ENCODE measurements at regions not wholly inside any gene's neighbourhood (a gene's known extent, or its start where the extent isn't known, plus 50 kb on each side); places are given as distances from the start of the nearest gene placed in this dataset.
"Not testable (repeated sequence)": the region's sequence is repeated elsewhere in the genome, so short reads cannot be mapped to it uniquely, and the experiment has no call there.

- DNase-seq (ENCODE audit: low spot score) = no peak
- intact Hi-C loops (cut with DNase I) = no loop called here
- ATAC-seq = no peak
Measured at GRCh38 chr9:95580812-95581761, 64.3 kb upstream of the PTCH1 start.

DNA sequence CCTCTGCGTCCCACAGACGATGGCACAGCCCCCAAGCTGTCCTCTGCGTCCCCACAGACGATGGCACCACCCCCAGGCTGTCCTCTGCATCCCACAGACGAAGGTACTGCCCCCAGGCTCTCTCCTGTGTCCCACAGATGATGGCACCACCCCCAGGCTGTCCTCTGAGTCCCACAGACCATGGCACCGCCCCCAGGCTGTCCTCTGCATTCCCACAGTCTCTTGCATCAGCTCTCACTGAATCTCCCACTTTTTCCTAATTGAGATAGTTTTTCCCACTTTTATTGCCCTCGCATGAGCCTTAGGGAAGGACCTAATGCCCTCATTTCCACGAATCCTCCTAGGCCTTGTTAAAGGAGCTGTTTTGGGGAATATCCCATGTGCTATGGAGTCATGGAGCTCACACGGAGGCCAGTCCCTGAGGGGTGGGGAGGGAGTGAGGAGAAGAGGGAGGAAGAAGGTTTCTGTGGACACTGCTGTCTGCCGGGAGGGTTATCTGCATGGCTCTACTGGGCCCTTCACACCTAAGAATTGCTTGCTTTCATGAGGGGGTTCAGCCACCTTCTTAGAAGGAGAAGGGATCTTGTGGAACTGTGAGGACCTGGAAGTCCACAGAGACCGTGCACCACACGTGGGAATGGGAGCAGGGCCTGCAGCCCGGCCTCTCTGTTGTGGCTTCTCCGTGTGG is 58.2 kb upstream of the PTCH1 start:
- intact Hi-C loops (cut with DNase I) = no loop called here
- no peak for ATAC-seq

DNA sequence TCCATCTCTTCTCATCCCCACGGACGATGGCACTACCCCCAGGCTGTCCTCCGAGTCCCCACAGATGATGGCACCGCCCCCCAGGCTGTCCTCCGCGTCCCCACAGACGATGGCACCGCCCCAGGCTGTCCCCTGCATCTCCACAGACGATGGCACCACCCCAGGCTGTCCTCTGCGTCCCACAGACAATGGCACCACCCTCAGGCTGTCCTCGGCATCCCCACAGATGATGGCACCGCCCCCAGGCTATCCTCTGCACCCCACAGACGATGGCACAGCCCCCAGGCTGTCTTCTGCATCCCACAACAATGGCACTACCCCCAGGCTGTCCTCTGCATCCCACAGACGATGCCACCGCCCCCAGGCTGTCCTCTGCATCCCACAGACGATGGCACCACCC is 57.4 kb upstream of the PTCH1 start:
- no peak for DNase-seq (ENCODE audit: low spot score)
- intact Hi-C loops (cut with DNase I) = no loop called here
- ATAC-seq = no peak

More for the DNA sequence above, 58.2 kb upstream of the PTCH1 start:
- DNase-seq (ENCODE audit: low spot score) = no peak

DNA sequence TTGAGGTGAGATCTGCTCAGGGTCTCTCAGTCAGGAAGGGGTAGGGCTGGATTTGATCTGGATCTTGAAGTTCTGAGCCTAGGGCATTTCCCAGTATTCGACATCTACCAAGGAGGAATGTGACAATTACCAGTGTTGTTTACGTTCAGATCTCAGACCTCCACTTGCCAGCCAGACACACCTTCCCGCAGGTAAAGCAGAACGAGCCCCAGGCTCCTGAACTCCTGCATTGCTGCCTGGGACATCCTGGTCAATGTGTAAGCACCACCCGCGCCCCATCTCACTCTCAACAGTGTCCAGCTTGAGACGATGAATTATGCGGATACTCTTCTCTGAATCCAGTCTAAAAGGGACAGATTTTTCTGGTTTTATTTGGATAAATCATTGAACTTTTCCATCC is 56.7 kb upstream of the PTCH1 start:
- intact Hi-C loops (cut with DNase I) = no loop called here
- DNase-seq (ENCODE audit: low spot score) = no peak
- ATAC-seq = no peak

GRCh38 chr9:95572381-95573151 is 55.8 kb upstream of the PTCH1 start:
- DNase-seq (ENCODE audit: low spot score) (peak; percentile 72), ATAC-seq (peak; percentile 86)
- intact Hi-C loops (cut with DNase I) = no loop called here

DNA sequence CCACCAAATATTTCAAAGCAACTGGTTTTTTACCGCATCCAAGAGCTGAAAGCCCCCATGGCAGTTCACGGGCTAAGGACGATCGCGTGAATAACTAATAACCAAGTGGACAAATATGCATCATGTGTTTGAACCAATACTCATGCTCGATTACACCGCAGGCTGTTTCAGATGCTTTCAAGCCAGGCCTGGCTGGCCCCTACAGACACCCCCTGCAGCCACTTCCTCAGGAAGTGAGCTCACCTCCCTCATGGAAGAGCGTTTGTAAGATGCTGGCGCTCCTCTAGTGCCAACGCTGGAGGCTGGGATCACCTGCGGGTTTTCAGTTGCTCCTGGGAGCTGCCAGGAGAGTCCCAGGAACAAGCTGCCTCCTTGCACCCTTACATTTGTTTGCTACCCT is 53.9 kb upstream of the PTCH1 start:
- DNase-seq (ENCODE audit: low spot score) (no peak), ATAC-seq (peak; percentile 23)
- intact Hi-C loops (cut with DNase I) = no loop called here

DNA sequence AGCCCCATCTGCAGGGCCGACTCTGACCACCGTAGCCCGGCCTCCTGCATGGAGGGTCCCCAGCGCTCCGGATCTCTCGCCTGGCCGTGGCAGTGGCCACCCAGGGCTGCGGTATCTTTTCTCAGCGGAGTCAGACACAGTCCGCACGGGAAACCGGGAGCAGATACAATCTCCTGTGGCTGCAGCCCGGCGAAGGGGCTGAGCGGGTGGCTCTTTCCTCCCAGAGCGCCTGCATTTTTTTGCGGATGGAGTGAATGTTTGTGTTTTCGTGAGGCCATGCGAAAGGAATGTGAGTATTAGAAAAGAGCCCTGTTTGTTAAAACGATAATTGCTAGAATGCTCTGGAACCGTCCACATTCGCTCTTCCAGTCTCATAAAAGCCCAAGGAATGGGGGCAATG is 53.4 kb upstream of the PTCH1 start:
- DNase-seq (ENCODE audit: low spot score) (no peak), ATAC-seq (peak; percentile 25)
- intact Hi-C loops (cut with DNase I) = no loop called here

DNA sequence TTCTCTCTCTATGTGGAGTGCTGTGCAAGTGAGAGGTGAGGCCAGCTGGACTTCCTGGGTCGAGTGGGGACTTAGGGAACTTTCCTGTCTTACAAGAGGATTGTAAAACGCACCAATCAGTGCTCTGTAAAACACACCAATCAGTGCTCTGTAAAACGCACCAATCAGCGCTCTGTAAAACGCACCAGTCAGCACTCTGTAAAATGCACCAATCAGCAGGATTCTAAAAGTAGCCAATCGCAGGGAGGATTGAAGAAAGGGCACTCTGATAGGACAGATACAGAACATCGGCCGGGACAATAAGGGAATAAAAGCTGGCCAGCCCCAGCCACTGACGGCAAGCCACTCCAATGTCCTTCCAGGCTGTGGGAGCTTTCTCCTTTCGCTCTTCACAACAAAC is 52.0 kb upstream of the PTCH1 start:
- ATAC-seq; intact Hi-C loops (cut with DNase I); DNase-seq (ENCODE audit: low spot score): not testable (repeated sequence)
